ENCODE measurements at regions not wholly inside any gene's neighbourhood (a gene's known extent, or its start where the extent isn't known, plus 50 kb on each side); places are given as distances from the start of the nearest gene placed in this dataset.
"Not testable (repeated sequence)": the region's sequence is repeated elsewhere in the genome, so short reads cannot be mapped to it uniquely, and the experiment has no call there.

GRCh38 chr13:71213252-71213821 is 653.7 kb downstream of the DACH1 start:
- DNase-seq: no peak

GRCh38 chr13:71210861-71211260 is 656.1 kb downstream of the DACH1 start:
- no peak for DNase-seq

- no peak for DNase-seq
These were observed 657.8 kb downstream of the DACH1 start for GRCh38 chr13:71209217-71209616.

GRCh38 chr13:71184583-71184982 is 682.4 kb downstream of the DACH1 start:
- not testable (repeated sequence) for DNase-seq

- DNase-seq: not testable (repeated sequence)
These were observed 683.7 kb downstream of the DACH1 start for GRCh38 chr13:71183352-71183751.

GRCh38 chr13:71171740-71172139 is 695.3 kb downstream of the DACH1 start:
- DNase-seq: no peak

- DNase-seq: no peak
These were observed 697.8 kb downstream of the DACH1 start for GRCh38 chr13:71169180-71169579.

GRCh38 chr13:71156550-71156949 is 710.5 kb downstream of the DACH1 start:
- peak; percentile 27 for DNase-seq

GRCh38 chr13:71149498-71150363 is 717.3 kb downstream of the DACH1 start:
- DNase-seq: peak; percentile 71

GRCh38 chr13:71149046-71149445 is 718.0 kb downstream of the DACH1 start:
- DNase-seq: peak; percentile 15

- no peak for DNase-seq
These were observed 718.6 kb downstream of the DACH1 start for GRCh38 chr13:71148396-71148795.

- DNase-seq: no peak
These were observed 722.1 kb downstream of the DACH1 start for GRCh38 chr13:71144883-71145282.

GRCh38 chr13:71137101-71137500 is 729.9 kb downstream of the DACH1 start:
- no peak for DNase-seq

GRCh38 chr13:71124230-71124629 is 742.8 kb downstream of the DACH1 start:
- DNase-seq: no peak

- DNase-seq: no peak
These were observed 748.1 kb downstream of the DACH1 start for GRCh38 chr13:71118779-71119364.

- no peak for DNase-seq
These were observed 749.1 kb downstream of the DACH1 start for GRCh38 chr13:71117920-71118319.

- no peak for DNase-seq
These were observed 751.7 kb downstream of the DACH1 start for GRCh38 chr13:71115301-71115700.

- DNase-seq: no peak
These were observed 770.6 kb downstream of the DACH1 start for GRCh38 chr13:71096421-71096820.

- no peak for DNase-seq
These were observed 776.0 kb downstream of the DACH1 start for GRCh38 chr13:71090990-71091389.

- no peak for DNase-seq
These were observed 777.9 kb downstream of the DACH1 start for GRCh38 chr13:71089056-71089455.

GRCh38 chr13:71087432-71087831 is 779.6 kb downstream of the DACH1 start:
- DNase-seq: no peak

- no peak for DNase-seq
These were observed 780.0 kb downstream of the DACH1 start for GRCh38 chr13:71087006-71087405.

GRCh38 chr13:71082631-71083030 is 784.4 kb downstream of the DACH1 start:
- DNase-seq: no peak

GRCh38 chr13:71079638-71080037 is 787.4 kb downstream of the DACH1 start:
- no peak for DNase-seq
